ENCODE measurements at regions not wholly inside any gene's neighbourhood (a gene's known extent, or its start where the extent isn't known, plus 50 kb on each side); places are given as distances from the start of the nearest gene placed in this dataset.

DNA sequence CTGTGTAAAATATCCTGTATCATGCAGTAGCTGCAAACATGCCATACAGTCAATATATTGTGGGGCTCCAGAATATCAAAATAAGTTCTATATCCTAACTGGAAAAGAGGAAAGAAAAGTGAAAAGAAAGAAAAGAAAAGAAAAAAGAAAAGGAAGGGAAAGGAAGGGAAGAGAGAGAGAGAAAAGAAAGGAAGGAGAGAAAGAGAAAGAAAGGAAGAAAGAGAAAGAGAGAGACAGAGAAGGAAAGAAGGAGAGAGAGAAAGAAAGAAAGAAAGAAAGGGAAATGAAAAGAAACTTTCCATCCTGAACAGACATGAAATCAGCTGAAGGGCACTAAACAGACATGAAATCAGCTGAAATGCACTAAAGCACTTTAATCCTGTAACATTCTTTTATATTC, 288.4 kb upstream of the NCKAP5 start:
- peaks cover 6% of the 10 kb centered on the region for H3K4me1 Mint-ChIP-seq (ENCODE audit: low read depth, unreplicated experiment)
- no peak overlapping the region for H3K4me3 Mint-ChIP-seq (ENCODE audit: unreplicated experiment)
- no peak overlapping the region for H3K27ac Mint-ChIP-seq (ENCODE audit: unreplicated experiment)
- H3K36me3 Mint-ChIP-seq (ENCODE audit: unreplicated experiment): peaks cover 12% of the 10 kb centered on the region
- peaks cover 1% of the 10 kb centered on the region for H3K9me3 Mint-ChIP-seq (ENCODE audit: unreplicated experiment)
- TF ChIP-seq, protein P1, sequence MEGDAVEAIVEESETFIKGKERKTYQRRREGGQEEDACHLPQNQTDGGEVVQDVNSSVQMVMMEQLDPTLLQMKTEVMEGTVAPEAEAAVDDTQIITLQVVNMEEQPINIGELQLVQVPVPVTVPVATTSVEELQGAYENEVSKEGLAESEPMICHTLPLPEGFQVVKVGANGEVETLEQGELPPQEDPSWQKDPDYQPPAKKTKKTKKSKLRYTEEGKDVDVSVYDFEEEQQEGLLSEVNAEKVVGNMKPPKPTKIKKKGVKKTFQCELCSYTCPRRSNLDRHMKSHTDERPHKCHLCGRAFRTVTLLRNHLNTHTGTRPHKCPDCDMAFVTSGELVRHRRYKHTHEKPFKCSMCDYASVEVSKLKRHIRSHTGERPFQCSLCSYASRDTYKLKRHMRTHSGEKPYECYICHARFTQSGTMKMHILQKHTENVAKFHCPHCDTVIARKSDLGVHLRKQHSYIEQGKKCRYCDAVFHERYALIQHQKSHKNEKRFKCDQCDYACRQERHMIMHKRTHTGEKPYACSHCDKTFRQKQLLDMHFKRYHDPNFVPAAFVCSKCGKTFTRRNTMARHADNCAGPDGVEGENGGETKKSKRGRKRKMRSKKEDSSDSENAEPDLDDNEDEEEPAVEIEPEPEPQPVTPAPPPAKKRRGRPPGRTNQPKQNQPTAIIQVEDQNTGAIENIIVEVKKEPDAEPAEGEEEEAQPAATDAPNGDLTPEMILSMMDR (IDR thresholded peaks at IDR 0.05; ENCODE audit: partially characterized antibody, unreplicated experiment): no peak
- DNase-seq: no peak
- peaks cover 8% of the 10 kb centered on the region for H3K27me3 Mint-ChIP-seq (ENCODE audit: unreplicated experiment)

DNA sequence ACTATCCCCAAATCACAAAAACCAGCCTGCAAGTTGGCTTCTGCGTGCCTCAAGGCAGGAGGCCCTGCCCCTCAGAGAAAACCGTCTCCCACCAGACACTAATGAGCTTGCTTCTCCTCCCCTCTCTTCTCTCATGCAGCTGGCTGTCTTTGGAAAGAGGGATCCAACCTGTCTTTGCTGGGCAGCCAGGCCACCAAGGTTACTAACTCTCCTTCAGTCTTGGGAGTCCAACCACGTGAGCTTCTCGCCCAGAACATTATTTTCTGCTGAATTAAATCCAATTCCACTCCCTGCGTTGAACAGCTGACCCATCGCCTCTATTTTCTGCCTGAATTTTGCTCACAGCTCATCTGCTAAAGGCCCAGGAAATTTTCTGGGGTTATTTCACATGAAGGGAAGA, 291.3 kb upstream of the NCKAP5 start:
- Mint-ChIP-seq H3K4me3 (ENCODE audit: unreplicated experiment) (no peak overlapping the region), H3K36me3 (ENCODE audit: unreplicated experiment) (peaks cover under 1% of the 10 kb centered on the region), H3K27me3 (ENCODE audit: unreplicated experiment) (peaks cover 6% of the 10 kb centered on the region), H3K4me1 (ENCODE audit: low read depth, unreplicated experiment) (peaks cover 6% of the 10 kb centered on the region), H3K9me3 (ENCODE audit: unreplicated experiment) (no peaks in the 10 kb centered on the region), H3K27ac (ENCODE audit: unreplicated experiment) (no peak overlapping the region)
- no peak for DNase-seq
- TF ChIP-seq, protein P1 (IDR thresholded peaks at IDR 0.05; ENCODE audit: partially characterized antibody, unreplicated experiment): no peak

DNA sequence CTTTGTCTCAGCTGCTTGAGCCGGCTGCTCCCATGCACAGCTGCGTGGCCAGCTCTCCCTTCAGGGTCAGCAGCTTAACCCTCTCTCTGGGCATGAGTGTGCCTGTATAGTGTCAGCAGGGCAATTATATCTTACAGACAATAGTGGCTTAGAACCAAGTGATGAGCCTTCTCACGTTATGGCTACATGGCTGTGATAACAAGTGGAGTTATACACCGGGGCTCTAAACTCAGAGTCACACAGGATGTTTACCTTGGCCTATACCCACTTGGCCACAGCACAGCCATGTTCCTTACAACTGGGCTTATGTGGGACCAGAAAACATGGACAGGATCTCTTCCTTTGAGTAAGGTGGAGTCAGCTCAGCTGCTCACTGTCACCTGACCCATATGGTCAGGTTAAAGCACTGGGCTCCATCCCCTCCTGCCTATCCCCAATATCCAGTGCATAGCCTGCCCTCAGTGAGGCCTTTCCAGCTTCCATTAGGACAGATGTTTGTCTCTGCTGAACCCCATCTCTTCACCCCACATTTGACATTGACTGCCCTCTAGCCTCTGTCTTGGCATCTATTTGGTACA, 294.2 kb upstream of the NCKAP5 start:
- TF ChIP-seq, protein P1 (IDR thresholded peaks at IDR 0.05; ENCODE audit: partially characterized antibody, unreplicated experiment): no peak

DNA sequence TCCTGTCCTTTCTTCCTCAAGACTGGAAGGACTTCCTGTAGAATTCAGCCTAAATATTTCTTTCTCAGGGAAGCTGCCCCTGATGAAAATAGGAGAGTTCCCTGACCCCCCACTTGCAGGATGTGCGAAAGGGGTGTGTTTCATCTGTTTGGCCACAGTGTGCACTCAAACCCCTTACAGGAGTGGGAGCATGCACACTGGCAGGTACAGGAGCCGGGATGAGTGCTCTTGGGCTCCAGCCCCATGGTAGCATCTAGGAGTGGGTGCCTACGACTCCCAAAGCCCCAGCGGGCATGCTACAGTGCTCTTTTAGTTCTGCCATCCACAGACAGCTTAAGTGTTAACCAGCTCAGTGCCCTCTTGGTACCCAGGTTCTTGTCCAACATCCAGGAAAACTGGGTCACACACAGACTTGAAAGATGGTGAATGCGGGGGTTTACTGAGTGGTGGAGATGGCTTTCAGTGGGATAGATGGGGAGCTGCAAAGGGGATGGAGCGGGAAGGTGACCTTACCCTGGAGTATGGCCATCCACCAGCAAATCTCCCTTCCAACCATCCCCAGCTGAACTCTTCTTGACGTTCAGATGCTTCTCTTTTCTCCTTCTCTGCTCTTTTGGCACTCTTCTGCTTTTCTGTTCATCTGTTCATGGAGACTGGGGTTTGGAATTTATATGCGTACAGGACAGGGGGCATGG, 295.0 kb upstream of the NCKAP5 start:
- Mint-ChIP-seq H3K36me3 (ENCODE audit: unreplicated experiment) (no peaks in the 10 kb centered on the region), H3K4me1 (ENCODE audit: low read depth, unreplicated experiment) (peaks cover 6% of the 10 kb centered on the region), H3K4me3 (ENCODE audit: unreplicated experiment) (no peak overlapping the region), H3K27me3 (ENCODE audit: unreplicated experiment) (peaks cover 5% of the 10 kb centered on the region), H3K27ac (ENCODE audit: unreplicated experiment) (no peak overlapping the region), H3K9me3 (ENCODE audit: unreplicated experiment) (no peaks in the 10 kb centered on the region)
- TF ChIP-seq, protein P1 (IDR thresholded peaks at IDR 0.05; ENCODE audit: partially characterized antibody, unreplicated experiment): no peak
- no peak for DNase-seq

More for the DNA sequence above, 294.2 kb upstream of the NCKAP5 start:
- H3K4me3 Mint-ChIP-seq (ENCODE audit: unreplicated experiment): no peak overlapping the region
- H3K9me3 Mint-ChIP-seq (ENCODE audit: unreplicated experiment): no peaks in the 10 kb centered on the region
- DNase-seq: no peak
- peaks cover 5% of the 10 kb centered on the region for H3K27me3 Mint-ChIP-seq (ENCODE audit: unreplicated experiment)
- H3K27ac Mint-ChIP-seq (ENCODE audit: unreplicated experiment): no peak overlapping the region
- H3K36me3 Mint-ChIP-seq (ENCODE audit: unreplicated experiment): no peaks in the 10 kb centered on the region
- peaks cover 6% of the 10 kb centered on the region for H3K4me1 Mint-ChIP-seq (ENCODE audit: low read depth, unreplicated experiment)

DNA sequence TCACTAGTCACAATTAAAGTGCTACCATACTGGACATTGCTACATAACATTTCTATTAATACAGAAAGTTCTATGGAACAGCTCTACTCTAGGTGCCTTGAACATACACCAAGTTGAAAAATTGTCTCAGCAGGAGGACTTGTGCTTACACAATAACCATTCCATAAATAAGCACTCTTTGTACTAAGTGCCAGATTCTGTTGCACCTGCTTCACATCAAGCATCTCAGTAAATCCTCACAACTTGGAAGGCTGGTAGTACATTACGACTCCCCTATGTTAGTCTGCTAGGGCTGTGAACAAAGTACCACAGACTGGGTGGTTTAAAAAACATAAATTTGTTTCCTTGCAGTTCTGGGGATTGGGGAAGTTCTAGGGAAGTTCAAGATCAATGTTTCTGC, 296.9 kb upstream of the NCKAP5 start:
- no peak for DNase-seq
- Mint-ChIP-seq H3K27me3 (ENCODE audit: unreplicated experiment) (peaks cover 2% of the 10 kb centered on the region), H3K4me3 (ENCODE audit: unreplicated experiment) (no peak overlapping the region), H3K4me1 (ENCODE audit: low read depth, unreplicated experiment) (no peaks in the 10 kb centered on the region), H3K36me3 (ENCODE audit: unreplicated experiment) (no peaks in the 10 kb centered on the region), H3K27ac (ENCODE audit: unreplicated experiment) (no peak overlapping the region), H3K9me3 (ENCODE audit: unreplicated experiment) (no peaks in the 10 kb centered on the region)
- TF ChIP-seq, protein P1 (IDR thresholded peaks at IDR 0.05; ENCODE audit: partially characterized antibody, unreplicated experiment): no peak

Measured in glutamatergic neuron (in vitro differentiated cells).